ENCODE measurements at regions not wholly inside any gene's neighbourhood (a gene's known extent, or its start where the extent isn't known, plus 50 kb on each side); places are given as distances from the start of the nearest gene placed in this dataset.

- TF ChIP-seq USF1 (IDR thresholded peaks at IDR 0.05; ENCODE audit: borderline replicate concordance, low read depth) (no peak), EZH2phosphoT487 (IDR thresholded peaks at IDR 0.05; ENCODE audit: borderline replicate concordance, low read depth) (no peak), POLR2AphosphoS5 (IDR thresholded peaks at IDR 0.05; ENCODE audit: low read depth, low read length) (no peak), YY1 (IDR thresholded peaks at IDR 0.05; ENCODE audit: low read depth) (no peak)
Measured at GRCh38 chr17:27981978-27982377, 60.5 kb upstream of the NLK start.

Data from SK-N-SH (cell line).